ENCODE measurements at regions not wholly inside any gene's neighbourhood (a gene's known extent, or its start where the extent isn't known, plus 50 kb on each side); places are given as distances from the start of the nearest gene placed in this dataset.

- intact Hi-C loops (cut with DNase I; ENCODE audit: low total_unique reads) = no loop called here
- in situ Hi-C loops (cut with MboI; ENCODE audit: low pct_ligation_motif_present in 1 of 4, low pct_unique_long_range_greater_than_20kb in 1 of 4, low sequenced_read_pairs in 3 of 4) = no loop called here
- Histone ChIP-seq H3K4me1 (no peaks in the 10 kb centered on the region), H3K36me3 (no peaks in the 10 kb centered on the region), H3K9me3 (no peaks in the 10 kb centered on the region), H3K27me3 (no peaks in the 10 kb centered on the region), H3K4me3 (no peak overlapping the region), H3K27ac (no peak overlapping the region)
- no peak for TF ChIP-seq POLR2A (IDR thresholded peaks at IDR 0.05)
- no peak for TF ChIP-seq CTCF (IDR thresholded peaks at IDR 0.05)
- no peak for TF ChIP-seq POLR2AphosphoS5 (IDR thresholded peaks at IDR 0.05)
- TF ChIP-seq EP300 (IDR thresholded peaks at IDR 0.05; ENCODE audit: low read depth) = no peak
- no peak for DNase-seq
- WGBS, 2 donors (ENCODE audit: low coverage in 1 of 2) = 84 to 86% methylated on average over 10 to 11 of the region's 11 CpGs
These were observed 745.7 kb upstream of the CCDC54 start for GRCh38 chr3:106631373-106632108.

GRCh38 chr3:106635271-106635670, 742.0 kb upstream of the CCDC54 start:
- intact Hi-C loops (cut with DNase I; ENCODE audit: low total_unique reads) = no loop called here
- no peaks in the 10 kb centered on the region for H3K36me3 ChIP-seq
- H3K4me1 ChIP-seq = no peaks in the 10 kb centered on the region
- WGBS, 2 donors (ENCODE audit: low coverage in 1 of 2) = 73 to 81% methylated on average over 2 to 3 of the region's 3 CpGs
- no peaks in the 10 kb centered on the region for H3K27me3 ChIP-seq
- no peaks in the 10 kb centered on the region for H3K9me3 ChIP-seq
- H3K4me3 ChIP-seq = no peak overlapping the region
- TF ChIP-seq POLR2A (IDR thresholded peaks at IDR 0.05) (no peak), EP300 (IDR thresholded peaks at IDR 0.05; ENCODE audit: low read depth) (no peak), CTCF (IDR thresholded peaks at IDR 0.05) (no peak), POLR2AphosphoS5 (IDR thresholded peaks at IDR 0.05) (no peak)
- in situ Hi-C loops (cut with MboI; ENCODE audit: low pct_ligation_motif_present in 1 of 4, low pct_unique_long_range_greater_than_20kb in 1 of 4, low sequenced_read_pairs in 3 of 4) = no loop called here
- H3K27ac ChIP-seq = no peak overlapping the region
- no peak for DNase-seq

GRCh38 chr3:106635826-106636225, 741.4 kb upstream of the CCDC54 start:
- H3K27ac ChIP-seq = no peak overlapping the region
- DNase-seq = no peak
- H3K4me3 ChIP-seq = no peak overlapping the region
- H3K9me3 ChIP-seq = no peaks in the 10 kb centered on the region
- H3K27me3 ChIP-seq = no peaks in the 10 kb centered on the region
- intact Hi-C loops (cut with DNase I; ENCODE audit: low total_unique reads) = no loop called here
- no peaks in the 10 kb centered on the region for H3K36me3 ChIP-seq
- TF ChIP-seq POLR2AphosphoS5 (IDR thresholded peaks at IDR 0.05) (no peak), CTCF (IDR thresholded peaks at IDR 0.05) (no peak), POLR2A (IDR thresholded peaks at IDR 0.05) (no peak), EP300 (IDR thresholded peaks at IDR 0.05; ENCODE audit: low read depth) (no peak)
- H3K4me1 ChIP-seq = no peaks in the 10 kb centered on the region
- in situ Hi-C loops (cut with MboI; ENCODE audit: low pct_ligation_motif_present in 1 of 4, low pct_unique_long_range_greater_than_20kb in 1 of 4, low sequenced_read_pairs in 3 of 4) = no loop called here
- 62 to 83% methylated on average over 3 of the region's 3 CpGs for WGBS, 2 donors (ENCODE audit: low coverage in 1 of 2)

- Histone ChIP-seq H3K36me3 (no peaks in the 10 kb centered on the region), H3K9me3 (no peaks in the 10 kb centered on the region), H3K27me3 (no peaks in the 10 kb centered on the region), H3K4me3 (no peak overlapping the region), H3K27ac (no peak overlapping the region), H3K4me1 (no peaks in the 10 kb centered on the region)
- TF ChIP-seq CTCF (IDR thresholded peaks at IDR 0.05) (no peak), EP300 (IDR thresholded peaks at IDR 0.05; ENCODE audit: low read depth) (no peak), POLR2AphosphoS5 (IDR thresholded peaks at IDR 0.05) (no peak), POLR2A (IDR thresholded peaks at IDR 0.05) (no peak)
- DNase-seq = no peak
- in situ Hi-C loops (cut with MboI; ENCODE audit: low pct_ligation_motif_present in 1 of 4, low pct_unique_long_range_greater_than_20kb in 1 of 4, low sequenced_read_pairs in 3 of 4) (no loop called here), intact Hi-C loops (cut with DNase I; ENCODE audit: low total_unique reads) (no loop called here)
- 70 to 75% methylated on average over 1 of the region's 1 CpG for WGBS, 2 donors (ENCODE audit: low coverage in 1 of 2)
These were observed 736.9 kb upstream of the CCDC54 start for GRCh38 chr3:106640353-106640752.

All from transverse colon (tissue), 4 donors.